NCI-H1417 (cell line): ENCODE measurements at regions not wholly inside any gene's neighbourhood (a gene's known extent, or its start where the extent isn't known, plus 50 kb on each side); places are given as distances from the start of the nearest gene placed in this dataset.
"Not testable (repeated sequence)": the region's sequence is repeated elsewhere in the genome, so short reads cannot be mapped to it uniquely, and the experiment has no call there.

Experiments used
- DNase-seq, 3 experiments: peaks; one replicate each; lab custom pipeline; 2025; lab: John Stamatoyannopoulos, UW

DNA sequence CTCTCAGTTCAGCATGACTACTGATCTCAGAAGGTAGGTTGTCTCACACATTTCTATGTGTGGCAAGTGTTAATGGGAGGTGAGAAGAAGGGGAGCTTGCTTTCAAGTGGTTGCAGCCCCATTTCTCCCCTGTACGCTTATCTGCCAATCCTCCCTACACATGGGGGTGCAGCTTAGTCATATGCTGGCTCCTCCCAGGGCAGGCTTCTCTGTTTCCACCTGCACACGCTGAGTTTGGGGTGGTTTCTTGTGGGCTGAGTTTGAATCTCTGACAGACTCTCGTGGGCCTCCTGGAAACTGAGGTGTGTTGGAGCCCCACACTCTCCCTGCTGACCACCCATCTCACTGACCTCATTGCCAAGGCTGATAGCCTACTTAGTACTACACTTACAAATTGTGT lies 435.8 kb upstream of the MTPN start:
- no peak for DNase-seq

DNA sequence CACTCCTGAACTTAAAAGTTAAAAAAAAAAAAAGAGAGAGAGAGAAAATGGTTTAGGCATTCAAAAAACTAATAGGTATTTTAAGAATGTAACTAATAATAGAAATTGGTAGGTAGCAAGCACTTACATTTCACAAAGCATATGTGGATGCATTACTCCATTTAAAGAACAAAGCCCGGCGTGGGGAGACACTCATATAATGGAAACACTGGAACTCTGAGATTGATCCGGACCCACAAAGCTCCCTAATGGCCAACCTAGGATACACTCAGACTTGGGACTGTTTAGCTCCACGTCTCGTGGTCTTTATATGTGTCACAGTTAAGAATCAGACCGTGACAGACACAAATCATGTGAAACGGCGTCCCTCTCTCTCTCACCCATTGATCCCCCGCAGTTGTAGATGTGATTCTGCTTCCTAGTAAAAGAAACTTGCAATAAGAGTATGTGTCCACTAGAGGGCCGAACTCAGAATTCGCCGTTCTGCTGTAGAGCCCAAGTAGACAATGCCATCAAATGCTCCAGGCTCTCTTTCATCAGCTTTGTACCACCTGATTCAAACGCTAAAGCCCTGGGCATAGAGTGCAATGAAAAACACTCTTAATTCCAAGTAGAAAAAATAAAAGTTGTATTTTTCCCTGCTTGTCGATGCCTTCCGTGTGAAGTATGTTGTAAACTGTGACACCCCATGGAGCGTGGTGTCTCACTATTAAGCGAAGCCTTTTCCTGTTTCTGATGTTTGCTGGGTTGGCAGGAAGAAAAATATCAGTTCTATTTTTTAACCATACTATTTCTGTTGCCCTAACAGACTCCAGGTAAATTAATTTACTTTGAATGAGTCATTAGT lies 429.0 kb upstream of the MTPN start:
- DNase-seq: peak; percentile 59 to 86 (median 76)

DNA sequence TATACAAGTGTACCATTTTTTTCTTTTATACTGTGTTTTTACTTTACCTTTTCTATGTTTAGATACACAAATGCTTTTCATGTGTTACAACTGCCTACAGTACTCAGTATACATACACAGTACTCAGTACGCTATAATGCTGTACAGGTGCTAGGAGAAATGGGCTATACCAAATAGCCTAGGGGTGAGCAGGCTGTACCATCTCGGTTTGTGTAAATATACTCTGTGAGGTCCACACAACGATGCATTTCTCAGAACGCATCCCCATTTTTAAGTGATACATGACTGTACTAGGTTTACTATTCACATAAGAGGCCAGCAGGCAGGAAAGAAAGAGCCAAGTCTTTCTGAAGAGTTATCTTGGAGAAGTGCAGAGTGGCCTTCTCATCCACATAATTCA lies 426.4 kb upstream of the MTPN start:
- DNase-seq: peak in 2 of 3 experiments; percentile 8 to 48

DNA sequence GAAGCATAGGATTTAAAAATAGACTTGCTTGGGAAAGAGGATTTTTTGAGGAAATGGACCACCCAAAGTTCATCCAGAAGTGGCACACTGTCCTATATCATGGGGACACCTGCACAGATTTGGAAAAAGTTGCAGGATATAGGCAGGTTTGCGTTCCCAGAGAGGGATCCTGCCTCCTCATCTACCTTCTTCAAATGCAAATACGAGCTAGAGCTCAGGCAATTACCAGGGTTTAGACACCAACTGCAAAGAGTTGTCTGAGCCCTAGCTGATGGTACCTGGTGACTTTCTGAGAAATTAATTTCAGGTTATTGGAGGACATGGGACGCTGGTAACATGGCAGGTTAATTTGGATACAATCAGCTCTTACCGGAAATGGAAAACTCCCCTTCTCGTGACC lies 423.7 kb upstream of the MTPN start:
- no peak for DNase-seq

DNA sequence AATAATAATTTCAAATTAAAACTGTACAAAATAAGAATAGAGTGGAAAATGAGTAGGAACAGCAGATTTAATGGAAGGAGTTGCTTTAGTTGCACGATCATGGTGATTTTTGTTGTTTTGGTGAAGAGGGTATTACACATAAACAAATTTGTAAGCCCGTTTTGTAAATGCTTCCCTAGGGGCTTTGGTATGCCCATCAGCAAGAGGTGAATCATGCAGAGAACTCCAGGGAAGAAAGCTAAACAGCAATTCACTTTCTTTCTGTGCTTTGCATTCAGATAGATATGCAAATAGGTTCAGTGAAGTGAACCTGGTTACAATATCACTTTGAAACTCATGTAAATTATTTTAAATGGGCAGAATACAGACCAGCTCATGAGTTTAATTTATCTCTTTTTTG lies 422.2 kb upstream of the MTPN start:
- DNase-seq: no peak

DNA sequence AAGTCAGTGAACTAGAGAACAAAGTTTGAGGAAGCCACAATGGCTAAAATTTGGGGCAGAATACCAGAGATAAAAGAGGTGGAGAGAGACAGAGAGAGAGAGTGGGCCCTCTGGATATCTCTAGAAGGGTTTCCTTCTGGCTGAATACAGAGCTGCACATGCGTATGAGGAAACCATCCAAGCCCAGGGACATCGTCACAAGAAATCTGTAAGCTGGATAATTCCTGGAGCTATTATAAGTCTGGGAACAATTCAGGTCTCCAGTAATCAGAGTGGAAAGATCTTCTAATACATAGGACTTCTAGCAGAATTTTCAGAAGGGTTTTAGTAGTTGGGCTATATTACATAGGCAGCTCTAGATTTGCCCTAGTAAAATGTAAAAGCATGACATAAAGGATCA lies 415.7 kb upstream of the MTPN start:
- DNase-seq: no peak

DNA sequence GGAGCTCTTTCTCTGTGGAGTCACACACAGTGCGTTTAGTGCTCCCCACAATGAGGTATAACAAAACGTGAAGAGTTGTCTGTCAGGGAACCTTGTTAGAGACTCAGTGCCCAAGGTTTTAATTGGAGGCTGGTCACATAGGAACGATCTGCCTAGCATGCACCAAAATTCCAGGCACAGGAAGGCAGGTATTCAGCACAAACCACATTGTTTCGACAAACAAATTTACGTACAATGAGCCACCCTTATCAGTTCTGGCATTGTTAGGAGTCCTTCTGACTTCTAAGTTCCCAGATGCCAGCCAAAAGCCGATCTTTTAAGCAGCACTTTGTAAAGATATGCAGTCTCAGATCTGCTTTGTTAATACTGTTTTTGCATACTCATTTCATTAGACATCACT lies 414.2 kb upstream of the MTPN start:
- DNase-seq: no peak

DNA sequence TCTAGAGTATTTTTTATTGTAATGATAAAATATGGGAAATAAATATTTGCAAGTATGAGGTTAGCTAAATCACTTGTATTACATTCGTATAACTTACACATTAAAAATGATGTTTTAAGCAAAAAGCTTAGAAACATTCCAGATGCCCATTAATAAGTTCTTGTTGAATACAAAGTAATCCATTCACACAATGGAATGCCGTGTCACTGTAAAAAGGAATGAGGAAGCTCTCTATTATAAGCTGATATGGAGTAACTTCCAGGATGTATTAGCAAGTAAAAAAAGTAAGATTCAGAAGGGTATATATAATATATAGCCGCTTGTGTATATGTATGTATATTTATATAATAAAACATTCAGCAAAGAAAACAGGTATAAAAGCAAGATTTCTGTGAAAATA lies 412.8 kb upstream of the MTPN start:
- no peak for DNase-seq

DNA sequence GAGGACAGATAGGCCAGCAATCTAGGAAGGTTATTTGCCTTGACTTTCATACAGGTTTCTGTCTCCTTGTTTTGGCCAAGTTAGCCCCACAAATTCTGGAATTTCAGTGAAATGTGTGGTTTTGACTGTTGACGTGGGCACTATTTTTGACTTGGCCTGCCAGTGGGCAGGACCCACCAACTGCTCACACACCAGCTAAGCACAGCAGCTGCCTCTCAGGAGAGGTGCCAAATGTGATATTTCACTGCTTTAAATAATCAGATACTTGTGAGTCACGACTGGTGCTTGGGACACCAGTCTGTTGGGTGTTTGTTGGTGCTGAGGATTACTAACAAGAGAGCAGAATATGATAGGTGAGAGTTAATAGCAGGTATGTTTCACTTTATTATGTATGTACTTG lies 409.7 kb upstream of the MTPN start:
- DNase-seq: no peak

DNA sequence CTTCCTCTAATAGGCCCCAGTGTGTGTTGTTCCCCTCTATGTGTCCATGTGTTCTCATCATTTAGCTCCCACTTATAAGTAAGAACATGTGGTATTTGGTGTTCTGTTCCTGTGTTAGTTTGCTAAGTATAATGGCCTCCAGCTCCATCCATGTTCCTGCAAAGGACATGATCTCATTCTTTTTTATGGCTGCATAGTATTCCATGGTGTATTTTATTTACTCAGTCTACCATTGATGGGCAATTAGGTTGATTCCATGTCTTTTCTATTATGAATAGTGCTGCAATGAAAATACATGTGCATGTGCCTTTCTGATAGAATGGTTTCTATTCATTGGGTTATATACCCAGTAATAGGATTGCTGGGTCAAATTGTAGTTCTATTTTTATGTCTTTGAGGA lies 394.2 kb upstream of the MTPN start:
- not testable (repeated sequence) for DNase-seq

DNA sequence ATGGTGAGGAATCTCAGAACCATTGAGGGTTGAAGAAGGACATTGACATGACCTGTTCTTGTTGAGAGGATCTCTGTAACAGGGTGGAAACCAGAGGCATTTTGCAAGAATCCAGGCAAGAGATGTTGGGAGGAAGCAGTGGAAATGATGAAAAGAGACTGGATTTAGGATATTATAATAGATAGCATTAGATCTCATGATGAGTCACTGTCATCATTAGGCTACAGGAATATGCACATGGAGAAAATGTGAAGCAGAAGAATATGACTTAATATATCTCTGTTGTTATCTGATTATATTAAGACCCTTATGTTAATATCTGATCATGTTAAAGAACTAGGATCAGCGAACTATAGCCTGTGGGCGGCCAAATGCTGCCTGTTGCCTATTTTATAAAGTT lies 393.0 kb upstream of the MTPN start:
- DNase-seq: no peak

DNA sequence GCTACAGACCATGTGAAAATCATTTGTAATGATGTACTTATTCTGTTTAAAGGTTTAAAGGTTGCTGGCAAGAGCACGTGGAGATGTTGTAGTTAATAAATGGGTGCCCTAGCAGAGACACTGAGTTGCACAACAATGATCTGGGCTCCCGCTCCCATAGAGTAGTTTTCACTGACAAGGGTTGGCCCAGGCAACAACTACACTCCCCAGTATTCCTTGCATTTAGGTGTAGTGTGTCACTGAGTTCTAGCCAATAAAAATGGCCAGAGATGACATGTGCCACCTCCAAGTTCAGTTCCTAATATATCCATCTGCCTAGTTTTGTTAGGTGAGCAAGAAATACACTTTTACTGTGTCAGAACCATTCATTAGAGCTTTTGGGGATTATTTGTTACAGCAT lies 392.1 kb upstream of the MTPN start:
- DNase-seq: no peak

DNA sequence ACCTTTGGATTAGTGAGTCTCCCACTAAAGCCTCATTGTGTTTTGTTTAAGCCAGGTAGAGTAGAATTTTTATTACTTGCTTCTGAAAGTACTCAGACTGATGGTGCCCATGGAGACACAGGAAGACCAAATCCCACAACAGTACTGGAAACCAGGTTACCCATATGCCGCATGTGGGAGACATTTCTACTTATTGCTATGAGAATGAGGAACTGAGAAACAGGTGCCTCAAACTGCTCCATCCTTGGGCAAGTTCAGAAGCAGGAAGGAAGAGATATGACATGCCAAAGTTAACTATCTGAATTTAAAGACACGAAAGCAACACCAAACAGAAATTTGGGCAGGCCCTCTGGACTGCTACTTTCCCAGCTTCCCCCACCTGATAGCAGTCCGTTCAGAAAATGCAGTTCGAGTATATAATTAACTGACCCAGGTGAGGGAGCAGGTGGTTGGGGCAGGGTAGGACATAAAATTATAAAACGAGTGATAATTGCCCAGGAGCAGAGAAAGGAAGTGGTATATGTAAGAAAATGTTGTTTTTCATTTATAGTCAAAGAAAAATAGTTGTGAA lies 382.3 kb upstream of the MTPN start:
- no peak for DNase-seq

DNA sequence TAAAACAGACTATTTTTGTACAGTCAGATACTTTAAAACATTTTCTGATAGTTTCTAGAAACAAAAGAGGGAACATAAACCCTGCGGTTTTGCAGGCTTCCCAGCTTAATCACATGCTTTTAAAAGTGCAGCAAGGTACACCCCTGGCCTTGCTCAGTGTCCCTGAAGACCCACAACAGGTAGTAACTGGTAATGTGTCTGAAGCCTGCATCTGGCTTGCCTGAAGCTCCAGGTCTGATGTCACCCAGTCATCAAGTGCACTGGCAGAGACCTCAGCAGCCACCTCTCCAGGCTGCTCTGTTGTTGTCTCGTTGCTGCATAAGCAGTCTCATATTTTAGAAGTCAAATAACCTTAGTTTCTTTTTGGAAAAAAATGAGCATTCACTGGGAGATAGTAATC lies 376.1 kb upstream of the MTPN start:
- DNase-seq: peak in 1 of 3 experiments; percentile 23

DNA sequence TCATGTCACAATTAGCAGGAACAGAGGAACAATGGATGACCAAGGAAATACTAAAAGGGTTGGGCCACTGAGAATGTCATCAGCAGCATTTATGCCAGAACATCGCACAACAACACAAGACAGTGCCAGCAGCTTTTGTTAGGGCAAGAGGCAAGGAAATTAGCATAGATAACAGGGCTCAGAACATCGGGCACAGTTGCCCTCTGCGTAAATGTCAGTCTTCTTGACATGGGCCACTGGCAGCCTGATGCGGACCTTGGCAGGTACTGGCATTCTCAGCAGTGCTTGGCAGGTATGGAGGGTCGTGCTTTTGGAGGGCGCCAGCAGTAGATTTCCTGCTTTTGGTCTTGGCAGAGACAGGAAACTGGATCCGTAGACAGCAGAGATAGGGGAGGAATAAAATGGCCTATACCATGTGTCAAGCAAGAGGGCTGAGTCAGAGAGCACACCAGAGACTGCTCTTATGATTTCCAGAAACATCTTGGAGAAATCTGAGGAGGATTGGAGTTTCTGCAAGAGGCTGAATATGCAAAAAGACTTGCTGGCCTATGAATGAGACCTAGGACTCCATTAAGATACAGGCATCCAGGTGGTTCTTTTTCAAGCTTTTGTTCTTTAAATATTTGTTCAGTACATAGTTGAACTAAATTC lies 371.5 kb upstream of the MTPN start:
- DNase-seq: no peak

DNA sequence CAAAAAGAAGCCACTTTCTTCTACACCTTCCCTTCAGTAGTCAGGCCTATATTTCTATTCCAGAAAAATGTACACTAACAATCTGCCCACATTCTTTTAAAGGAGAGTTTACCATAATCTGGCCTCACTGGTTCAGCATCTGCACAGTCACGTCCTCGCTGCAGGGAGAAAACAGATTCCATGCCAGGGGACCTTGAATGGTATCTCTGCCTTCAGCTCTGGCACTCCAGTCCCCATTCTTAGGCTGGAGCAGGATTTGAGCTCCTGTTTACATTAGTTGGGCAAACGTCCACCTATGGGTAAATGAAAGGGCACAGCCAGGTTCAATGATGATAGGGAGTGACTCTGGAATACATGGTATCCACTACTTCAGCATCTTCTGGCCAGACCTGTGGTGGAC lies 371.0 kb upstream of the MTPN start:
- DNase-seq: no peak

DNA sequence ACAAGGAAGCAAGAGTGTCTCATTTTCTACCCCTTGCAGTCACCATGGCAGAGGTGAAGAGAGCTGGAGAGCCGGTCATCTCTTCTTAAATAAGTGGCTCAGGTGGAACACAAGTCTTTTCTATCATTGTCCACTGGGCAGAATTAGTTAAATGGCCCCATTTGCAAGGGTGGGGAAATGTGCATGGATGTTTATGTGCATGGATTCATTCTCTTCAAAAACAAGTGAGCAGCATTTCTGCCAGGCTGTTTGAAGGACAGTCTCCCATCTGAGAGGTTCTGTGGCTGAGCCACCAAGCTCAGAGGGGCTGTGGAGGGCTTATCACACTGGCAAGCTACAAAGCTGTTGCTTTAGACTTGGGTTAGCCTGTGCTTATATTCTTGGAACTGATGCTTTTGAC lies 370.3 kb upstream of the MTPN start:
- no peak for DNase-seq

DNA sequence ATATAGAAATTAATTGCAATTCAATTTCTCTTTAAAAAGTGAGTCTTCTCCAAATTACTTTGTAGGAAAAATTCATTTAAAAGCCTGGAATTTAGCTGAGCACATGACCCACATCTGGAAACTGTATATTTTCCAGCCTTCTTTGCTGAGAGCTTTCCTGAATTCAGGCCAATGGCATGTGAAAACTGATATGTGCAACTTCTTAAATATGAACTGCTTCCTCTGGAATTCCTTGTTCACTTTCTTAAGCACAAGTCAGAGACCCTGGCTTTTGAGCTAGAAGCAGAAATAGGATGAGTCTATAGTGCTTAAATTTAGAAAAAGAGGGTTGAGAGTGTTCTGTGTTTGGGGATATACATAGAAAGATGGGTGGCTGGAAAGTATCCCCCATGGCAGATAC lies 365.1 kb upstream of the MTPN start:
- no peak for DNase-seq

DNA sequence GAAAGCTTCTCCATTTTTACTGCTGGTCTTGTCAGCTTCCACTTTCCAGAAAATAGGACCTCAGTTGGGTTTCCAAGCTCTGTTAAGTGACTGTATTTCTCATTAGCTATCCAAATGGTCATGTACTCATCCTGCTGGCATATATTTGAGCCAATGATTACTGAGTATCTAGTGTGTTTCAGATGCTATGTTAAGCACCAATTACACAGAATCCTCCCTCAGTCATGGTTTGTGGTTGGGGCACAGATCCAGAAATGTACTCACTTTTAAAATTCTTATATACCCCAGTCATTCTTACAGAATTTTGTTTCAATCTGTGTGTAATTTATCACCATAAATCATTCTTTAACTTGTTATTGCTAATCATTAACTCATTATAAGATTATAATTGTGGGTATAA lies 362.3 kb upstream of the MTPN start:
- DNase-seq: no peak

DNA sequence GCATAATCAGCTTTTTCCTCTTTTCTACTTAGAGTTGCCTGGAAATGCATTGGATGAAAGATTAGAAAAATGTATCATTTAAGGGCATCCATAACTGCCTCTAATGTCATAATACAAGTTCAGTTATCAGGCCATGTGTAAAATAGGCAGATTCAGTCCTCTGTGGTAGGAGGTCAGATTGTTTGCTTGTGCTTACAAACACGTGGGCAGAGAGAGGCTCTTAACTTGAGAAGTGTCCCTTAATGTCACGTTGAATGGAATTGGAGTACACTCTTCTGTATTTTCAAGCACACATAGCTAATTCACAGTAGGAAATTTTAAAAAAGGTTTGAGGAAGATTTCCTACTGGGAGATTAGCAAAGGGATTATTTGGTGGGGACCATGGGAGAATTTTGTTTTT lies 359.8 kb upstream of the MTPN start:
- DNase-seq: peak; percentile 21 to 92 (median 82)

DNA sequence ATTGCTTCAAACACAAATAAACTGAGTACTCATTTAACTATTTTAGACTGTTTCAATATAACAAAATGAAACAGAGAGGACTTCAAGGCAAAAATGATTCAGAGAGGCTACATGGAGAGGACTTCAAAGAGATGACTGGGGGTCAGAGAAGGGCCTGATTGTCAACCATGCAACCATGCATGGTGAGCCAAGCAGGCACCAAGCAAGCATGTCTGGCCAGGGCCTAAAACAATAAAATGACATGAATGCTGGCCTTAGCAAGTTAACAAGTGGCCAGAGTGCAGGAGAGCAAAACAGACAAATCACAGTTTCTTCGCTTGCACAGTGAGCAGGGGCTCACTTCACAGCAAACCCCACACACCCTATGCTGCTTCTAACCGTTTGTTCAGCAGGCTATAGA lies 356.5 kb upstream of the MTPN start:
- DNase-seq: no peak

DNA sequence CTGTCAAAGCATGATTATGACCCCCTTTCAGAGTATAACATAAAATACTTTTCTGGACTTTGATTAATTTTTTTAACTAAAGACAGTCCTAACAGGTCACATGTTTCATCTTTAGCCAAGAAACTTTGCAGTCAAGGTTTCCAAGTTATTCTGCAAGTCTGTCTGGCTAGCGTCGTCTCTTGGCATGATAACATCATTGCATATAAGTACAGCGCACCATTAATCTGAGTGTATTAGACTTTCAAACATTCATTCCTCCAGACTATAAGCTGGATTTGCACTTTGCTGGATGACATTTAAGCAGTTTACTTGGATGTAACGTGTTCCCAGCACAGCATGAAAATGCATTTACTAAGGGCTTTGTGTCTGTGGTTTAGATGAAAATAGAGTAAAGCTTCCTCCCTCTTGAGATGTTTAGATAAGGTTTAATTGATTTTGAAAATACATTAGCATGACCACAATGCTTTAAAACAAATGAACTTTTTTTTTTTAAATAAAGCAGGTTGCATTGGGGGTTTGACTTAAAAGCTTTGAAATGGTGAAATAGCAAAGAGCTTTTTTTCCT lies 349.0 kb upstream of the MTPN start:
- peak in 2 of 3 experiments; percentile 24 to 84 for DNase-seq

DNA sequence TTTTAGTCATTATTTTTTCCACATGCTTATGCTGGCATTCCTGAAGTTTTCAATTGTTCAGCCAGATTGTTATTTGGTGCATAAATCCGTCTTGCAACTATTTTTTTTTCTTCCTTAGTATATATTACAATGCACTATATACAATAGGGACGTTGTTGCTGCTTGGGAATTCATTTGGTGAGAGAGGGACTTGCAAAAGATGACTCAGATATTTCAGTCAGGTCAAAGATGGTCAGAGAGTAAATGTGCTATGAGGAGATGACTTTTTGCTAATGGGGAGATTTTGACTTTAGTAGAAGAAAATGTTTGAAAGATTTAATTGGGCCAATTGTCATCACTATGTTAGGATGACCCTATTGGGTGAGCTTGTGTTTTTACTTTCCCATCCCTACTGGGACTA lies 348.4 kb upstream of the MTPN start:
- DNase-seq: no peak
